IMR-90 (cell line): ENCODE measurements at regions not wholly inside any gene's neighbourhood (a gene's known extent, or its start where the extent isn't known, plus 50 kb on each side); places are given as distances from the start of the nearest gene placed in this dataset.

ENCODE experiments used
- BHLHE40 ChIP-seq: fragments of 150-350 bp; IDR thresholded peaks from 2 replicates; pipeline ENCODE4 v1.6.1; 2016; ENCODE audit warnings: mild to moderate bottlenecking, low read depth, low read length
- CEBPB ChIP-seq: IDR thresholded peaks from 2 replicates; pipeline ENCODE4 v1.6.1; 2012; ENCODE audit warnings: low read depth, low read length, improper control_type of control experiment
- FOS ChIP-seq: fragments of 150-350 bp; IDR thresholded peaks from 2 replicates; pipeline ENCODE4 v1.6.1; 2016; ENCODE audit warnings: low read depth, low read length
- MAFK ChIP-seq: IDR thresholded peaks from 2 replicates; pipeline ENCODE4 v1.6.1; 2012; ENCODE audit warnings: low read depth, low read length, improper control_type of control experiment
- MAZ ChIP-seq: IDR thresholded peaks from 2 replicates; pipeline ENCODE4 v1.6.1; 2012; ENCODE audit warnings: low read depth, mild to moderate bottlenecking, low read length, improper control_type of control experiment, moderate library complexity, borderline replicate concordance
- MXI1 ChIP-seq: IDR thresholded peaks from 2 replicates; pipeline ENCODE4 v1.6.1; 2012; ENCODE audit warnings: low read depth, mild to moderate bottlenecking, low read length, moderate library complexity, borderline replicate concordance
- NFE2L2 ChIP-seq: fragments of 150-350 bp; IDR thresholded peaks from 2 replicates; pipeline ENCODE4 v1.6.1; 2016; ENCODE audit warnings: low read depth, mild to moderate bottlenecking, low read length
- POLR2A ChIP-seq: IDR thresholded peaks from 2 replicates; pipeline ENCODE4 v1.6.1; 2012; ENCODE audit warnings: mild to moderate bottlenecking, low read depth, low read length
- RAD21 ChIP-seq: IDR thresholded peaks from 2 replicates; pipeline ENCODE4 v1.6.1; 2012; ENCODE audit warnings: low read length, improper control_type of control experiment
- RCOR1 ChIP-seq: IDR thresholded peaks from 2 replicates; pipeline ENCODE4 v1.6.1; 2012; ENCODE audit warnings: mild to moderate bottlenecking, low read length, improper control_type of control experiment; ENCODE audit not compliant: insufficient replicate concordance
- RFX5 ChIP-seq: IDR thresholded peaks from 2 replicates; pipeline ENCODE4 v1.8.0; 2012; ENCODE audit warnings: low read depth, mild to moderate bottlenecking, low read length, moderate library complexity
- SMC3 ChIP-seq: fragments of 150-350 bp; IDR thresholded peaks from 2 replicates; pipeline ENCODE4 v1.6.1; 2016; ENCODE audit warnings: low read depth, mild to moderate bottlenecking, antibody characterized with exemption, low read length, moderate library complexity
- TF ChIP-seq, protein P1 (sequence below): conservative IDR thresholded peaks from 2 replicates; pipeline ENCODE4 v1.5.1; 2012; ENCODE audit warnings: mild to moderate bottlenecking, low read depth, low read length, improper control_type of control experiment
- TF ChIP-seq, protein P2 (sequence below): fragments of 150-350 bp; IDR thresholded peaks from 2 replicates; pipeline ENCODE4 v1.6.1; 2017; ENCODE audit warnings: mild to moderate bottlenecking, antibody characterized with exemption, low read length, low read depth

DNA sequence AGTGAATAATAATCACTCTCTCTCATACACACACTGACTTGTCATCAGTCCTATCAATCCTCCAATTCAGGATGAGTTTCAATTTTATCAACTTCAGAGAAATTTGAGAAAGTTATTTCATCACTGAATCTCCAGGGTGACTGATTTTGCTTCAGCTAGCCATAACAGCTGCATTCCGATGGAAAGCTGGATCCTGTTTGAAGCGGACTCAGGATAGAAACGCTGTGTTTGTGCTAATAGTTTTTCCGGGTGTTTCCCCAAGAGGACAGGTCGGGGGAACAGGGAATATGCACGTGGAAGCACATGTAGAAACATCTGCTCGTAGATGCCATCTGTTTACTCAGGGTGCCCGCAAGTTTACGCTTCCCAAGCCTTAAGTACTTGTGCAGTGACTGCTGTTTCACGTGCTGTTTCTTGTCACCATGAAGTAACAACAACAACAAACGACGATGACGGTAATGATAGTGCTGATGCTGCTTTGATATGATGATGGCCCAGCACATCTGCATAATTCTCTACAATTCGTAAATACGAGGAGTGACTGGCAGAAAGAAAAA is 263.7 kb upstream of the DAPK1 start:
- TF ChIP-seq, protein P1, sequence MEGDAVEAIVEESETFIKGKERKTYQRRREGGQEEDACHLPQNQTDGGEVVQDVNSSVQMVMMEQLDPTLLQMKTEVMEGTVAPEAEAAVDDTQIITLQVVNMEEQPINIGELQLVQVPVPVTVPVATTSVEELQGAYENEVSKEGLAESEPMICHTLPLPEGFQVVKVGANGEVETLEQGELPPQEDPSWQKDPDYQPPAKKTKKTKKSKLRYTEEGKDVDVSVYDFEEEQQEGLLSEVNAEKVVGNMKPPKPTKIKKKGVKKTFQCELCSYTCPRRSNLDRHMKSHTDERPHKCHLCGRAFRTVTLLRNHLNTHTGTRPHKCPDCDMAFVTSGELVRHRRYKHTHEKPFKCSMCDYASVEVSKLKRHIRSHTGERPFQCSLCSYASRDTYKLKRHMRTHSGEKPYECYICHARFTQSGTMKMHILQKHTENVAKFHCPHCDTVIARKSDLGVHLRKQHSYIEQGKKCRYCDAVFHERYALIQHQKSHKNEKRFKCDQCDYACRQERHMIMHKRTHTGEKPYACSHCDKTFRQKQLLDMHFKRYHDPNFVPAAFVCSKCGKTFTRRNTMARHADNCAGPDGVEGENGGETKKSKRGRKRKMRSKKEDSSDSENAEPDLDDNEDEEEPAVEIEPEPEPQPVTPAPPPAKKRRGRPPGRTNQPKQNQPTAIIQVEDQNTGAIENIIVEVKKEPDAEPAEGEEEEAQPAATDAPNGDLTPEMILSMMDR = no peak
- no peak for TF ChIP-seq CEBPB
- no peak for TF ChIP-seq BHLHE40
- TF ChIP-seq RCOR1 = no peak
- TF ChIP-seq MXI1 = no peak
- TF ChIP-seq, protein P2, sequence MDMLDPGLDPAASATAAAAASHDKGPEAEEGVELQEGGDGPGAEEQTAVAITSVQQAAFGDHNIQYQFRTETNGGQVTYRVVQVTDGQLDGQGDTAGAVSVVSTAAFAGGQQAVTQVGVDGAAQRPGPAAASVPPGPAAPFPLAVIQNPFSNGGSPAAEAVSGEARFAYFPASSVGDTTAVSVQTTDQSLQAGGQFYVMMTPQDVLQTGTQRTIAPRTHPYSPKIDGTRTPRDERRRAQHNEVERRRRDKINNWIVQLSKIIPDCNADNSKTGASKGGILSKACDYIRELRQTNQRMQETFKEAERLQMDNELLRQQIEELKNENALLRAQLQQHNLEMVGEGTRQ = no peak
- no peak for TF ChIP-seq POLR2A
- TF ChIP-seq SMC3 = no peak
- TF ChIP-seq RAD21 = no peak
- TF ChIP-seq RFX5 = no peak
- no peak for TF ChIP-seq MAZ
- no peak for TF ChIP-seq FOS
- TF ChIP-seq MAFK = no peak
- no peak for TF ChIP-seq NFE2L2
